NCI-H1048 (cell line): ENCODE measurements at regions not wholly inside any gene's neighbourhood (a gene's known extent, or its start where the extent isn't known, plus 50 kb on each side); places are given as distances from the start of the nearest gene placed in this dataset.

ENCODE experiments used
- DNase-seq: peaks from one replicate; lab custom pipeline; 2025; lab: John Stamatoyannopoulos, UW

GRCh38 chr3:107992976-107993684, 97.7 kb downstream of the CD47 start:
- DNase-seq: no peak

DNA sequence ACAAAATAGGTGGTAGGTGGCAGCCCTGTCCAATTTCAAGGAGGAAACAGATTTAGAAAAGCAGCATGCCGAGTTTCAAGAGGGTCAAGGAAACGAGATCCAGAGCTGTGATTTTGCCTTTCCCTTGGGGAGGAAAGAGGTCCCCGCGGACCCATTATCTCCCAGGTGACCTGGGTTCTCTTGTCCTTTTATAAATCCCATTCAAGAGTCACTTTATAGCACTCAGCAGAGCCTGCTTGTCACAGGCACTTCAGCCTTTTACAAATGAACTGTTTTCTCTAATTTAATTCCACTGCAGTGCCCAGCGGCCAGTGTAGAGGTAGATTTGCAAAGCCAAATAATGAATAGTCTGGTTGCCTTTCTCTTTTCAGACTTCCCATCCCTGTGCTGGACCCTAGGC, 99.9 kb downstream of the CD47 start:
- DNase-seq: no peak

DNA sequence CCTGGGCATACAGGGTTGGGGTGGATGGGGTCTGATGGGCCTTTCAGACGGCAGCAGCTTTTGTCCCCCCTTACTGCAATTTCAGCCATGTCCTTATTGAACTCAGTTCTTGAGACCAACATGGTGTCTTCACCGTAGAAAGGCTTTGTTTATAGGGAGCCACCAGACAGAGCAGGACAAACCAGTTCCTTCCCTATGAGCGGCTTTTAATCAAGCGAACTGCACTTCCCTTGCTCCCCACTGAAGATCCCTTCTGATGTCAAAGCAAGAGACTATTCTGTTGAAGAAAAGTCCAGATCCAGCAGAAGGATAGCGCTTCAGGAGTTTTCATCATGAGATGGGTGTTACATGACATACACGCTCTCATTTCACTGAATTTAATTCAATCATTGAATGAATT, 100.4 kb downstream of the CD47 start:
- DNase-seq: no peak

- DNase-seq: no peak
These were observed 101.2 kb downstream of the CD47 start for GRCh38 chr3:107989661-107990060.

- DNase-seq: peak; percentile 32
These were observed 102.2 kb downstream of the CD47 start for GRCh38 chr3:107988460-107989175.

DNA sequence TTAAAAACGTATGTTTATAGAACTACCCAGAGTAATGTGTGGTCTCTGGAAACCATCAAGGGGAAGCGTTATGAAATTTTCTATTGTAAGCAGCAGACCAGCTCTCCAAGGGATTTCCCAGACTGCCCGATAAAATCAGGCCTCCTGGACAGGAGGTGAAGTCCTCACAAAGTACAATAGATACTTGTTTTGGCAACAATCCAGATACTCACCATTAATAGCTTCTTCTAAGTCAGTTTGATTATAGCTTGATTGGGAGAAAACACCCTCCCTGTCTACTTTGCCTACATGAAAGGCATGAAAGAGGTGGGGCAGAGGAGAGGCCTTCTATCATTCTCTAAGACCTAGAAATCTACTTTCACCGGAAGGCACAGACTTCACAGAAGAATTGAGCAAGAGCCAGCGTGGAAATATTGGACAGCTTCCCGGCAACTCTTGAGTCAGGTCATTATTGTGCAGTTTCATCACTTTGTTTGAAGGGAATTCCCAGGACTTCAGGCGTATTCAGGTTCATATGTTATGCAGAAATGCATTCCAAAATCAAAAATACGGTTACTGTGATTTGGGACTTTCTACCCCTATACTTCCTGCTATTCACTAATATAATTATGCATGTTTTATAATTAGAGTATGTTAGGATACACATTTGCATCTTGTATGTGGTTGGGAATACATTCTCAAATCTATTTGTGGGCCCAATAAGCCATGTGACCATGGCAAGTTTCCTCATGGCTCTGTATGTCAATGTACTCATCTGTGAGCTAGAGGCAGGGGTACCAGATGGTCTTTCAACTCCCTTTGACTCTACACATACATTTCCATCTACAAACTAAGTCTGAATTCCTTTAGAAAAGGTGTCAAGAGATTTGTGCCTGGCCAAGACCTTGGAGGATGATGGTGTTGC, 103.5 kb downstream of the CD47 start:
- DNase-seq: peak; percentile 61

GRCh38 chr3:107986505-107986904, 104.3 kb downstream of the CD47 start:
- no peak for DNase-seq

GRCh38 chr3:107985496-107985895, 105.3 kb downstream of the CD47 start:
- DNase-seq: no peak

DNA sequence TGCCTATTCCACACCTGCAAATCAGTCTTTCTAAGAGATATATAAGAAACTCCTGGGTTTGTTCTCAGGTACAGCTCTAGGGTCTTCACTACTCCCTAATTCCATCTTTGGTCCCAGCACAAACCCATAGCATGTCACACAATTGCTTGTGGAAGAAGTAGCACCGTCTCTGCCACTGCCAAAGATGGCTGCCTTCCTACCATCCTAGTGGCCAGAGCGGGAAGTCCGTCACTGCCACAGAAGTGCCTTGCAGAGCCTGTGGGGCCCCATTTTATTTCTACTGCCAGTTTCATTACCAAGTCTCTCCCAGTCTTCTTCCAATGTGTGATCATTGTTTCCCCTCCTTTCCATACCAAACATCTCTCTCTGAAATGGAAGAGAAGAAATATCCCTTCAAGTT, 107.6 kb downstream of the CD47 start:
- DNase-seq: no peak

- DNase-seq: no peak
These were observed 108.7 kb downstream of the CD47 start for GRCh38 chr3:107982165-107982564.

GRCh38 chr3:107981471-107982111, 109.2 kb downstream of the CD47 start:
- DNase-seq: no peak

DNA sequence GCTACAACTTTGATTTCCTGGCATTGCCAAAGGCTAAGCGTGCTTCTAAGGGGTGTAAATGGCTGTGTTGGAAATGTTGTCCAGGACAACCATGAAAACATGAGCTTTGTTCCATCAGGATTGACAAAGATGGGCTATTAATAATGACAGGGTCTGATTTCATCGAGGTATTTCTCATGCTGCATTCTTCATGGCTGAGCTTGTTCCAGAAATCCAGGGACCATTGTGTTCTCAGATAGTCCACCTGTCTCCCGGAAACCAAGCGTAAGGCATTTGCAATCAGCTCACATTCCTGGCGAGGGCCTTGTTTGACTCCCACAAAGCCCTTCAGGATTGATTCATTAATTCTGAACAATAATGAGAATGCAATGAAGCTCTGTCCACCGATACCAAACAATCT, 111.3 kb downstream of the CD47 start:
- no peak for DNase-seq

DNA sequence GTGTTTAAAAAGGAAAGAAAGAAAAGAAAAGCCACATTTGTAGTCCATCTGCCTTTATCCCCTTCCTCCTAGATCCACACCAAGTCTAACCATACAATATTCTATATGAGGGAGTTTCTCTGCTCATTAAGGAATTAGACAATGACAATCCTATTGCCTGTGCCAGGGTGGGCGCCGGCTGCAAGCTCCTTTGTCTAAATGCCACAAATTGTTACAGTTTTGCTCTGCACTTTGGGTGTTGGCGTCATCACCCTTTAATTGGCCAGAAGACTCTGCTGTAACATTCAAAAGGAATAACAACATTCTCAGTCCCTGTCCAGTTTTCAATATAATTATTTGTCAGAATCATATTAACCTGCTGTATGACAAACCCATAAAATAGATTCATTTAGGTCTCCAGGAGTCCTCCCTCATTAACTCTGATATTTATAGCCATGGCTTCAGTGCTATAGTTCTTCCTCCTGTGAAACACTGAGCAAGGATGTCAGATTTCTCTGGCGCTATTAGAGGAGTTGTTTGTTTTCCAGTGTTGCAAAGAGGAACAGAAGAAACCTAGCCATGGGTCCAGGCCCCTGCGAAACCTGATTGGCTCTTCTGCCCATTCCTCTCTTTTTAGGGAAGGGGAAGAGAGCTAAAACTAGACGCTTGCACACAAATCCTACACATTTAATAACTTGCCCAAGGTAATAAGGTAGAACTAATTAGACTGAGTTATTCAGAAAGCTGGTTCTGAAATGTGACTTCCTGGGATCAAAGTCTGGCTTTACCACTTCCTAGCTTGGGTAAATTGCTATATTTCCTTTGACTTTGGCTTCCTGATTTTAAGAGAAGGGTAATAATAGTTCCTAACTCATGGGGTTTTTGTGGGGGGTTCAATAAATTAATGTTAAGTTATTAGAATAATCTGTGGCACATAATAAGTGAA, 112.4 kb downstream of the CD47 start:
- no peak for DNase-seq

DNA sequence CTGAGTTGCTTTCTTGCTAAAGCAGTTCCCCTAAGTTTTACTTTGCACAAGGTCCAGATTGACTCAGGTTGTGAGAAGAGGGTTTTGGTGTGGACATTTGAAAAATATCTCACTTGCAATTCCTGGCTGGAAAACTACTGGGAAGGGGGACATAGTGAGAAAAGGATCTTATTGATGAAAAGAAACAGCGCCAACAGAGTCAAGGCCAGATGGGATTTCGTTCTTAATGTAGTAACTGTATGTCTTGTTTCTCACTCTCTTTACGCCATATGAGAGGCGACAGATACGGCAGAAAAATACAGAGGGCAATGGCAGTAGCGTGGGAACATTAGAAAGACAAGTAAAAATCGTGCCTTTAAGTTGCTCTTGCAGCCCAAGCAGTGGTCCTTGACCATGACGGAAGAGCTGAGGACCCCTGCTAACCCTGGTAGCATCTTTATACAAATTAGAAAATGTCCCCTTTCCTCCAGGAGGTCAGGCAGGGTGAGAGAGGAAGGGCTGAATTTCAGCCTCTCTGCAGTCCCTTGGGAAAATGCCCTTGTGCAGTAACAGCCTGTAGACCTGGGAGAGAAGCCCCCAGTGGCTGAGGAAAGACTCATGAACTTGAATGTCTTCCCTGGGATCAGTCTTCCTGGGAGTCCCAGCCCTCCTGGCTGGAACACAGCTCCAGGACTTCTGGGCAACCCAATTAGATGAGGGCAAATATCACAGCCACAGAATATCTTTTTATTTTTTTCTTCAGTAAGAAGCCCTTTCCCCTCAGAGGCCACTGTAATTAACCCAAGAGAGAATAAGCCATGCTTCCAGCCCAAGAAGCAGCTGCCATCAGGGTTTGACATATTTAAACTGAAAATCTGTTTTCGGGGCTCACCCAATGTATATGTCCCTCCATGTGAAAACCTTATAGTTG, 113.4 kb downstream of the CD47 start:
- DNase-seq: no peak

DNA sequence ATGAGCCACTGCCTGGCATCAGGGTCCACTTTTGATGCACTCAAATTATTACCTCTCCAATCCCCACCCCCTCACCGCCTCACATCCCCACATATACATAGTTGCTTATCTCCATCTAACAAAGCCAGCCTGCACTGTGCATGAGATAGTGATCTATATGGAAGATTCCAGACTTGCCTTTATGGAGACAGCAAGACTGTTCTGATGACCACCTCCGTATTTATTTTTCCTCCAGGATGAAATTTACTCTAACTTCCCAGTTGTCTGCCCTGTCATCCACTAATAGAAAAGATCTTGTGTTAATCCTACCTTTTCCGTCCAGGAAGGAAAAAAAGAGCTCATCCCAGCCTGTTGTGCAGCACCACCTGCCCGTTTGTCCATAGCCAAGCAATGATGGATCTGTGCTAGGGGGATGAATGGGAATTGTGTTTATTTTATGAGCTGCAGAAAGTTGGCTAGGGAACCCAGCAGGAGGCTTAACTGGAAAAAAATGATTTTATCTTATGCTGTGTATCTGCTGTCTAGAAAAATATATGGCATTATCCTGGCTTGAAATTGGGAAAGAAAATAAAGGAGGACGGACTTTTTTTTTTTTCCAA, 114.5 kb downstream of the CD47 start:
- no peak for DNase-seq

DNA sequence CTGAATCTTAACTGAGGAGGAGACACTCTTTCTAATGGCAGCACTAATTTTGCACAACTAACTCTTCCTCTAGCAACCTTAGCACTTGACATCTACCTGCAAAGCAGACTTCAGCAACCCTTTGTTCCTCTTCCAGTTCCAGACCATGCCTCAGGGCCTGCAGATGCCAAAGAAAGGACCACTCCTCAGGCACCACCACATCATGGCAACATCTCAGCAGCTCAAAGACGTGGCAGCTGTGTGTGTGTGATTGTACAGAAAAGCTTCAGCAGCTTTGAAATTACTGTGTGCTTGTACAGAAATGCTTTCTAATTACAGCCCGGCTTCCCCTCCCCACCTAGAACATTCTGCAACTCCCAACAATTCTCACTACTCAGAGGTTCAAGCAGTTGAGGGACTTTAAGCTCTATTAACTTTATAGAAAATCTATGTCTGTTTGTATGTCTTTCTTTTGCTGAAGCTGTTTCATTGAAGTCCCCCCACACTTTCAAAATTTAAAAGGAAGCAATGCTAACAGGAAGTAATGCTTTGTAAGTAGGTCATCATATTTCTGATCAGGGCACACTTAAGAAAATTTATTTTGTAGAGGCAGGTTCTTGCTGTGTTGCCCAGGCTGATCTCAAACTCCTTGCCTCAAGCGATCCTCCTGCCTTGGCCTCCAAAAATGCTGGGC, 115.2 kb downstream of the CD47 start:
- no peak for DNase-seq

GRCh38 chr3:107973961-107974360, 116.9 kb downstream of the CD47 start:
- DNase-seq: no peak

GRCh38 chr3:107973152-107973551, 117.7 kb downstream of the CD47 start:
- no peak for DNase-seq

- DNase-seq: no peak
These were observed 119.7 kb downstream of the CD47 start for GRCh38 chr3:107970993-107971580.
